CD4-positive, alpha-beta memory T cell (primary cell): ENCODE measurements at regions not wholly inside any gene's neighbourhood (a gene's known extent, or its start where the extent isn't known, plus 50 kb on each side); places are given as distances from the start of the nearest gene placed in this dataset.

Source experiments
- CTCF ChIA-PET: fragments of 350-600 bp; sonication (Branson Sonifier 250); formaldehyde crosslinking; loops from one replicate; lab custom pipeline; 2021; ENCODE audit warnings: inconsistent platforms; ENCODE audit not compliant: partially characterized antibody; lab: Charles Lee
- POLR2A ChIA-PET: fragments of 350-600 bp; sonication (Branson Sonifier 250); formaldehyde crosslinking; loops from one replicate; lab custom pipeline; 2021; ENCODE audit not compliant: partially characterized antibody; lab: Charles Lee
- DNase-seq, 5 donors: peaks; one replicate each; pipeline versions ENCODE4 v3.0.0 to v3.0.0-alpha.2; 2020 to 2022; ENCODE audit warnings: mixed read lengths in 1 of 5
- H3K27ac ChIP-seq: one replicate; pipeline ENCODE4 v1.7.0; 2013; ENCODE audit warnings: low read depth, low read length
- H3K27me3 ChIP-seq: 2 replicates; pipeline ENCODE4 v1.7.0; 2013; ENCODE audit warnings: mild to moderate bottlenecking, low read length, moderate library complexity; ENCODE audit not compliant: insufficient read depth
- H3K36me3 ChIP-seq: 2 replicates; pipeline ENCODE4 v1.7.0; 2013; ENCODE audit warnings: mild to moderate bottlenecking, low read length, moderate library complexity; ENCODE audit not compliant: insufficient read depth
- H3K4me1 ChIP-seq: 2 replicates; pipeline ENCODE4 v1.7.0; 2013; ENCODE audit warnings: mild to moderate bottlenecking, low read length, moderate library complexity; ENCODE audit not compliant: insufficient read depth
- H3K4me3 ChIP-seq, 2 donors: one replicate each; pipeline ENCODE4 v1.7.0; 2013; ENCODE audit warnings: low read length in 2 of 2, mild to moderate bottlenecking in 1 of 2
- H3K9me3 ChIP-seq, 2 donors: one replicate each; pipeline ENCODE4 v1.7.0; 2013; ENCODE audit warnings: low read length in 2 of 2, control low read depth in 1 of 2; ENCODE audit not compliant: control insufficient read depth in 1 of 2
- H3K27ac Mint-ChIP-seq, 7 donors: one replicate each; pipeline ENCODE4 v1.8.0; 2020 to 2021; ENCODE audit warnings: mixed read lengths in 7 of 7, mild to moderate bottlenecking in 6 of 7, inconsistent platforms in 3 of 7, moderate library complexity in 3 of 7
- H3K27me3 Mint-ChIP-seq, 2 donors: one replicate each; pipeline ENCODE4 v1.8.0; 2020 to 2021; ENCODE audit warnings: mixed read lengths in 2 of 2
- H3K36me3 Mint-ChIP-seq, 2 donors: one replicate each; pipeline ENCODE4 v1.8.0; 2020 to 2021; ENCODE audit warnings: mixed read lengths in 2 of 2, inconsistent platforms in 1 of 2, mild to moderate bottlenecking in 1 of 2
- H3K4me1 Mint-ChIP-seq, 4 donors: one replicate each; pipeline ENCODE4 v1.8.0; 2020 to 2021; ENCODE audit warnings: mixed read lengths in 4 of 4, mild to moderate bottlenecking in 1 of 4
- H3K4me3 Mint-ChIP-seq, 8 donors: one replicate each; pipeline ENCODE4 v1.8.0; 2020 to 2021; ENCODE audit warnings: mixed read lengths in 8 of 8, mild to moderate bottlenecking in 7 of 8, moderate library complexity in 6 of 8, inconsistent platforms in 3 of 8
- H3K9me3 Mint-ChIP-seq, 8 donors: one replicate each; pipeline ENCODE4 v1.8.0; 2020 to 2021; ENCODE audit warnings: mixed read lengths in 8 of 8, mild to moderate bottlenecking in 5 of 8, inconsistent platforms in 3 of 8, moderate library complexity in 1 of 8
- intact Hi-C: fragments of 100-400 bp; cut with micrococcal nuclease; formaldehyde crosslinking; loops from one replicate; pipeline ENCODE4 v1.15.1; 2023

GRCh38 chr2:78175645-78176044, 653.5 kb upstream of the LRRTM4 start:
- H3K27ac Mint-ChIP-seq, result no peak overlapping the region
- H3K4me1 Mint-ChIP-seq, result no peaks in the 10 kb centered on the region
- DNase-seq, result no peak
- H3K9me3 Mint-ChIP-seq, result peaks cover 0 to 10% (median 4%) of the 10 kb centered on the region in 8 donors
- no peaks in the 10 kb centered on the region for H3K4me1 ChIP-seq
- CTCF ChIA-PET, result no interaction called here
- no peak overlapping the region for H3K4me3 ChIP-seq
- no peaks in the 10 kb centered on the region for H3K27me3 ChIP-seq
- no peak overlapping the region for H3K4me3 Mint-ChIP-seq
- intact Hi-C loops, result no loop called here
- no peaks in the 10 kb centered on the region for H3K36me3 ChIP-seq
- POLR2A ChIA-PET, result no interaction called here
- no peaks in the 10 kb centered on the region for H3K9me3 ChIP-seq
- H3K27ac ChIP-seq, result no peak overlapping the region
- no peaks in the 10 kb centered on the region for H3K27me3 Mint-ChIP-seq
- no peaks in the 10 kb centered on the region for H3K36me3 Mint-ChIP-seq

GRCh38 chr2:78201064-78201575, 678.9 kb upstream of the LRRTM4 start:
- ChIA-PET POLR2A (no interaction called here), CTCF (no interaction called here)
- H3K27me3 ChIP-seq, result no peaks in the 10 kb centered on the region
- H3K9me3 Mint-ChIP-seq, result peaks cover 0 to 26% (median 12%) of the 10 kb centered on the region in 8 donors
- no peaks in the 10 kb centered on the region for H3K36me3 ChIP-seq
- no peaks in the 10 kb centered on the region for H3K9me3 ChIP-seq
- no peaks in the 10 kb centered on the region for H3K27me3 Mint-ChIP-seq
- no peak for DNase-seq
- intact Hi-C loops, result no loop called here
- no peak overlapping the region for H3K4me3 Mint-ChIP-seq
- H3K27ac Mint-ChIP-seq, result no peak overlapping the region
- H3K27ac ChIP-seq, result no peak overlapping the region
- H3K4me3 ChIP-seq, result no peak overlapping the region
- no peaks in the 10 kb centered on the region for H3K36me3 Mint-ChIP-seq
- H3K4me1 Mint-ChIP-seq, result no peaks in the 10 kb centered on the region
- no peaks in the 10 kb centered on the region for H3K4me1 ChIP-seq

GRCh38 chr2:78202366-78202765, 680.2 kb upstream of the LRRTM4 start:
- Histone ChIP-seq H3K27ac (no peak overlapping the region), H3K9me3 (no peaks in the 10 kb centered on the region), H3K27me3 (no peaks in the 10 kb centered on the region), H3K4me1 (no peaks in the 10 kb centered on the region), H3K4me3 (no peak overlapping the region), H3K36me3 (no peaks in the 10 kb centered on the region)
- Mint-ChIP-seq H3K27ac (no peak overlapping the region), H3K4me1 (no peaks in the 10 kb centered on the region), H3K9me3 (peaks cover 0 to 32% (median 17%) of the 10 kb centered on the region in 8 donors), H3K4me3 (no peak overlapping the region), H3K36me3 (no peaks in the 10 kb centered on the region), H3K27me3 (no peaks in the 10 kb centered on the region)
- DNase-seq, result no peak
- intact Hi-C loops, result no loop called here
- POLR2A ChIA-PET, result no interaction called here
- CTCF ChIA-PET, result no interaction called here

- no peaks in the 10 kb centered on the region for H3K9me3 ChIP-seq
- CTCF ChIA-PET, result no interaction called here
- H3K4me1 Mint-ChIP-seq, result no peaks in the 10 kb centered on the region
- no peak overlapping the region for H3K4me3 ChIP-seq
- intact Hi-C loops, result no loop called here
- H3K27ac ChIP-seq, result no peak overlapping the region
- no peaks in the 10 kb centered on the region for H3K27me3 Mint-ChIP-seq
- peaks cover 0 to 28% (median 17%) of the 10 kb centered on the region in 8 donors for H3K9me3 Mint-ChIP-seq
- H3K4me1 ChIP-seq, result no peaks in the 10 kb centered on the region
- POLR2A ChIA-PET, result no interaction called here
- no peaks in the 10 kb centered on the region for H3K36me3 ChIP-seq
- H3K4me3 Mint-ChIP-seq, result no peak overlapping the region
- H3K27me3 ChIP-seq, result no peaks in the 10 kb centered on the region
- DNase-seq, result no peak
- H3K27ac Mint-ChIP-seq, result no peak overlapping the region
- no peaks in the 10 kb centered on the region for H3K36me3 Mint-ChIP-seq
These were observed 681.0 kb upstream of the LRRTM4 start for GRCh38 chr2:78202986-78203670.

- Histone ChIP-seq H3K9me3 (no peaks in the 10 kb centered on the region), H3K4me1 (no peaks in the 10 kb centered on the region), H3K36me3 (no peaks in the 10 kb centered on the region), H3K27ac (no peak overlapping the region), H3K27me3 (no peaks in the 10 kb centered on the region), H3K4me3 (no peak overlapping the region)
- no peak overlapping the region for H3K4me3 Mint-ChIP-seq
- intact Hi-C loops, result no loop called here
- POLR2A ChIA-PET, result no interaction called here
- no peaks in the 10 kb centered on the region for H3K36me3 Mint-ChIP-seq
- no peaks in the 10 kb centered on the region for H3K4me1 Mint-ChIP-seq
- no peak overlapping the region for H3K27ac Mint-ChIP-seq
- peaks cover 7 to 41% (median 25%) of the 10 kb centered on the region in 8 donors for H3K9me3 Mint-ChIP-seq
- DNase-seq, result no peak
- CTCF ChIA-PET, result no interaction called here
- H3K27me3 Mint-ChIP-seq, result no peaks in the 10 kb centered on the region
These were observed 695.9 kb upstream of the LRRTM4 start for GRCh38 chr2:78218066-78218465.

GRCh38 chr2:78237704-78238103, 715.5 kb upstream of the LRRTM4 start:
- H3K36me3 Mint-ChIP-seq, result no peaks in the 10 kb centered on the region
- no peak overlapping the region for H3K27ac Mint-ChIP-seq
- H3K4me1 Mint-ChIP-seq, result no peaks in the 10 kb centered on the region
- H3K27ac ChIP-seq, result no peak overlapping the region
- H3K36me3 ChIP-seq, result no peaks in the 10 kb centered on the region
- H3K27me3 Mint-ChIP-seq, result no peaks in the 10 kb centered on the region
- POLR2A ChIA-PET, result no interaction called here
- no peak overlapping the region for H3K4me3 Mint-ChIP-seq
- no peaks in the 10 kb centered on the region for H3K27me3 ChIP-seq
- peaks cover 0 to 3% of the 10 kb centered on the region in 2 donors for H3K9me3 ChIP-seq
- H3K9me3 Mint-ChIP-seq, result peaks cover 4 to 30% (median 10%) of the 10 kb centered on the region in 8 donors
- H3K4me1 ChIP-seq, result no peaks in the 10 kb centered on the region
- intact Hi-C loops, result no loop called here
- CTCF ChIA-PET, result no interaction called here
- no peak for DNase-seq
- no peak overlapping the region for H3K4me3 ChIP-seq

- CTCF ChIA-PET, result no interaction called here
- no peaks in the 10 kb centered on the region for H3K27me3 Mint-ChIP-seq
- peaks cover 0 to 40% (median 18%) of the 10 kb centered on the region in 8 donors for H3K9me3 Mint-ChIP-seq
- Histone ChIP-seq H3K9me3 (no peaks in the 10 kb centered on the region), H3K27ac (no peak overlapping the region), H3K4me1 (no peaks in the 10 kb centered on the region), H3K36me3 (no peaks in the 10 kb centered on the region), H3K27me3 (no peaks in the 10 kb centered on the region), H3K4me3 (no peak overlapping the region)
- no peak overlapping the region for H3K27ac Mint-ChIP-seq
- H3K36me3 Mint-ChIP-seq, result no peaks in the 10 kb centered on the region
- H3K4me1 Mint-ChIP-seq, result no peaks in the 10 kb centered on the region
- intact Hi-C loops, result no loop called here
- no peak overlapping the region for H3K4me3 Mint-ChIP-seq
- DNase-seq, result no peak
- POLR2A ChIA-PET, result no interaction called here
These were observed 723.4 kb upstream of the LRRTM4 start for GRCh38 chr2:78245394-78246135.
